CD4-positive, alpha-beta T cell treated with Interleukin-6 at 100 ng/mL for 8 hours (primary cell): ENCODE measurements at regions not wholly inside any gene's neighbourhood (a gene's known extent, or its start where the extent isn't known, plus 50 kb on each side); places are given as distances from the start of the nearest gene placed in this dataset.
A peak's percentile ranks its signal among the peaks of the same experiment; 100 is the strongest.
"Not testable (repeated sequence)": the region's sequence is repeated elsewhere in the genome, so short reads cannot be mapped to it uniquely, and the experiment has no call there.

Source experiments
- DNase-seq: peaks from one replicate; pipeline ENCODE4 v3.0.0-alpha.2; 2020; ENCODE audit warnings: mixed read lengths, low spot score

GRCh38 chr16:85239239-85239638 lies 127.0 kb upstream of the CIBAR2 start:
- no peak for DNase-seq

GRCh38 chr16:85239871-85240270 lies 127.6 kb upstream of the CIBAR2 start:
- no peak for DNase-seq

- DNase-seq: no peak
These were observed 129.0 kb upstream of the CIBAR2 start for GRCh38 chr16:85240982-85241924.

- no peak for DNase-seq
These were observed 129.9 kb upstream of the CIBAR2 start for GRCh38 chr16:85242140-85242539.

GRCh38 chr16:85243308-85243707 lies 131.0 kb upstream of the CIBAR2 start:
- DNase-seq: no peak

GRCh38 chr16:85244452-85244851 lies 132.2 kb upstream of the CIBAR2 start:
- DNase-seq: not testable (repeated sequence)

- DNase-seq: peak; percentile 39
These were observed 133.3 kb upstream of the CIBAR2 start for GRCh38 chr16:85245307-85246172.

GRCh38 chr16:85246473-85246872 lies 134.2 kb upstream of the CIBAR2 start:
- no peak for DNase-seq

- DNase-seq: no peak
These were observed 134.7 kb upstream of the CIBAR2 start for GRCh38 chr16:85246973-85247372.

GRCh38 chr16:85248342-85248741 lies 136.1 kb upstream of the CIBAR2 start:
- no peak for DNase-seq

GRCh38 chr16:85248857-85249256 lies 136.6 kb upstream of the CIBAR2 start:
- DNase-seq: no peak

GRCh38 chr16:85249418-85250146 lies 137.3 kb upstream of the CIBAR2 start:
- no peak for DNase-seq

- no peak for DNase-seq
These were observed 137.8 kb upstream of the CIBAR2 start for GRCh38 chr16:85250147-85250463.

GRCh38 chr16:85250609-85251223 lies 138.4 kb upstream of the CIBAR2 start:
- DNase-seq: no peak

GRCh38 chr16:85251225-85251760 lies 139.0 kb upstream of the CIBAR2 start:
- no peak for DNase-seq

- DNase-seq: no peak
These were observed 139.7 kb upstream of the CIBAR2 start for GRCh38 chr16:85252014-85252413.

GRCh38 chr16:85252461-85252860 lies 140.2 kb upstream of the CIBAR2 start:
- DNase-seq: no peak

- peak; percentile 44 for DNase-seq
These were observed 141.0 kb upstream of the CIBAR2 start for GRCh38 chr16:85253084-85253941.

GRCh38 chr16:85254051-85254450 lies 141.8 kb upstream of the CIBAR2 start:
- no peak for DNase-seq

GRCh38 chr16:85254921-85255320 lies 142.6 kb upstream of the CIBAR2 start:
- DNase-seq: no peak

GRCh38 chr16:85255777-85256176 lies 143.5 kb upstream of the CIBAR2 start:
- no peak for DNase-seq
